SK-N-SH (cell line): ENCODE measurements at regions not wholly inside any gene's neighbourhood (a gene's known extent, or its start where the extent isn't known, plus 50 kb on each side); places are given as distances from the start of the nearest gene placed in this dataset.

Source experiments
- CTCF ChIP-seq: fragments of 200-600 bp; sonication (generic); IDR thresholded peaks from 2 replicates; pipeline ENCODE4 v1.6.1; 2017; ENCODE audit warnings: antibody characterized with exemption, mild to moderate bottlenecking, moderate library complexity
- GABPA ChIP-seq: IDR thresholded peaks from 2 replicates; pipeline ENCODE4 v1.4.0; 2012; ENCODE audit warnings: low read depth, mild to moderate bottlenecking
- NRF1 ChIP-seq: IDR thresholded peaks from 2 replicates; pipeline ENCODE4 v1.6.1; 2012; ENCODE audit warnings: low read depth, mild to moderate bottlenecking, low read length
- RFX5 ChIP-seq: IDR thresholded peaks from 2 replicates; pipeline ENCODE4 v1.6.1; 2012; ENCODE audit warnings: mild to moderate bottlenecking, improper control_type of control experiment, low read length
- USF1 ChIP-seq: IDR thresholded peaks from 2 replicates; pipeline ENCODE4 v1.4.0; 2012; ENCODE audit warnings: low read depth, borderline replicate concordance
- TF ChIP-seq, protein P1 (sequence below): fragments of 150-350 bp; IDR thresholded peaks from 2 replicates; pipeline ENCODE4 v1.6.1; 2016; ENCODE audit warnings: mild to moderate bottlenecking, low read depth, low read length

- no peak for TF ChIP-seq GABPA
- TF ChIP-seq, protein P1, sequence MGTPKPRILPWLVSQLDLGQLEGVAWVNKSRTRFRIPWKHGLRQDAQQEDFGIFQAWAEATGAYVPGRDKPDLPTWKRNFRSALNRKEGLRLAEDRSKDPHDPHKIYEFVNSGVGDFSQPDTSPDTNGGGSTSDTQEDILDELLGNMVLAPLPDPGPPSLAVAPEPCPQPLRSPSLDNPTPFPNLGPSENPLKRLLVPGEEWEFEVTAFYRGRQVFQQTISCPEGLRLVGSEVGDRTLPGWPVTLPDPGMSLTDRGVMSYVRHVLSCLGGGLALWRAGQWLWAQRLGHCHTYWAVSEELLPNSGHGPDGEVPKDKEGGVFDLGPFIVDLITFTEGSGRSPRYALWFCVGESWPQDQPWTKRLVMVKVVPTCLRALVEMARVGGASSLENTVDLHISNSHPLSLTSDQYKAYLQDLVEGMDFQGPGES = no peak
- TF ChIP-seq CTCF = no peak
- TF ChIP-seq USF1 = no peak
- no peak for TF ChIP-seq RFX5
- TF ChIP-seq NRF1 = no peak
These were observed 313.6 kb upstream of the DKK2 start for GRCh38 chr4:107349732-107350131.
